Psoas muscle (tissue), 7 donors: ENCODE measurements at regions not wholly inside any gene's neighbourhood (a gene's known extent, or its start where the extent isn't known, plus 50 kb on each side); places are given as distances from the start of the nearest gene placed in this dataset.
A peak's percentile ranks its signal among the peaks of the same experiment; 100 is the strongest.

Experiments used
- ATAC-seq, 4 donors: fragments of 200-7000 bp; cut with Tn5 transposase; one replicate each; pipeline ENCODE4 v1.9.1; 2020; ENCODE audit warnings: moderate library complexity in 3 of 4, mild to moderate bottlenecking in 2 of 4
- DNase-seq, 2 donors: peaks; one replicate each; pipeline ENCODE4 v3.0.0-alpha.2; 2020
- H3K27ac ChIP-seq: fragments of 200-600 bp; one replicate; pipeline ENCODE4 v1.8.0; 2022
- H3K27me3 ChIP-seq, 3 donors: fragments of 200-600 bp in 1 of 3; one replicate each; pipeline versions ENCODE4 v1.6.1 to v1.8.0; 2013 to 2022; ENCODE audit warnings: low read length in 2 of 3, mild to moderate bottlenecking in 2 of 3, moderate library complexity in 1 of 3; ENCODE audit not compliant: insufficient read depth in 3 of 3
- H3K36me3 ChIP-seq, 2 donors: fragments of 200-600 bp in 1 of 2; one replicate each; pipeline versions ENCODE4 v1.6.1 to v1.8.0; 2013 to 2022; ENCODE audit warnings: low read depth in 1 of 2, mild to moderate bottlenecking in 1 of 2, moderate library complexity in 1 of 2; ENCODE audit not compliant: insufficient read depth in 1 of 2
- H3K4me1 ChIP-seq: fragments of 200-600 bp; one replicate; pipeline ENCODE4 v1.8.0; 2022
- H3K4me3 ChIP-seq: fragments of 200-600 bp; one replicate; pipeline ENCODE4 v1.8.0; 2022; ENCODE audit warnings: mild to moderate bottlenecking
- H3K9me3 ChIP-seq: fragments of 200-600 bp; one replicate; pipeline ENCODE4 v1.8.0; 2022
- CTCF ChIP-seq: fragments of 200-600 bp; IDR thresholded peaks from one replicate; pipeline ENCODE4 v1.8.0; 2022; ENCODE audit warnings: antibody characterized with exemption
- WGBS, 3 donors: extraction: QIAGEN DNeasy Blood & Tissue Kit; methylation state at CpG; one replicate each; pipeline versions ENCODE4 v1.1.6 to v1.1.7; 2013; 5-methylcytosine and 5-hydroxymethylcytosine counted together
- intact Hi-C, 2 donors: fragments of 100-400 bp; cut with DNase I; formaldehyde crosslinking; loops; one replicate each; pipeline versions ENCODE4 v1.11.0 to v1.14.2; 2022
- donor health status: healthy with polysubstance abuse.
- donor health status: DM: no; HTN: no; CAD: no; lungs with moderate emphysema.
- donor health status: Bipolar disorder and iron deficiency.
- donor health status: healthy.
- donor health status: DM: yes; HTN: yes; CAD: no.
- donor health status: DM: no; HTN: no; CAD: no.
- donor health status: DM: yes; HTN: yes; CAD: no.

- DNase-seq (peak in 1 of 2 donors; percentile 13), ATAC-seq (no peak)
- 37 to 51% (median 50%) methylated on average over 3 of the region's 3 CpGs for WGBS, 3 donors
- intact Hi-C loops = no loop called here
- Histone ChIP-seq H3K27ac (no peak overlapping the region), H3K27me3 (no peaks in the 10 kb centered on the region), H3K9me3 (no peaks in the 10 kb centered on the region), H3K4me3 (no peak overlapping the region), H3K4me1 (no peaks in the 10 kb centered on the region), H3K36me3 (no peaks in the 10 kb centered on the region)
- no peak for TF ChIP-seq CTCF
These were observed 315.8 kb downstream of the STIM2 start for GRCh38 chr4:27176400-27176799.

- Histone ChIP-seq H3K27ac (no peak overlapping the region), H3K9me3 (no peaks in the 10 kb centered on the region), H3K27me3 (no peaks in the 10 kb centered on the region), H3K4me3 (no peak overlapping the region), H3K4me1 (no peaks in the 10 kb centered on the region), H3K36me3 (no peaks in the 10 kb centered on the region)
- DNase-seq = no peak
- 44 to 85% (median 49%) methylated on average over 2 of the region's 2 CpGs for WGBS, 3 donors
- TF ChIP-seq CTCF = no peak
- intact Hi-C loops = no loop called here
- no peak for ATAC-seq
These were observed 316.2 kb downstream of the STIM2 start for GRCh38 chr4:27176881-27177280.

- no peaks in the 10 kb centered on the region for H3K4me1 ChIP-seq
- no peak overlapping the region for H3K4me3 ChIP-seq
- no peaks in the 10 kb centered on the region for H3K9me3 ChIP-seq
- intact Hi-C loops = no loop called here
- ATAC-seq (no peak), DNase-seq (no peak)
- TF ChIP-seq CTCF = no peak
- no peak overlapping the region for H3K27ac ChIP-seq
- no peaks in the 10 kb centered on the region for H3K36me3 ChIP-seq
- 7 to 32% (median 14%) methylated on average over 2 of the region's 2 CpGs for WGBS, 3 donors
- no peaks in the 10 kb centered on the region for H3K27me3 ChIP-seq
These were observed 317.4 kb downstream of the STIM2 start for GRCh38 chr4:27178061-27178460.

- Histone ChIP-seq H3K36me3 (no peaks in the 10 kb centered on the region), H3K4me1 (no peaks in the 10 kb centered on the region), H3K27ac (no peak overlapping the region), H3K27me3 (no peaks in the 10 kb centered on the region), H3K9me3 (no peaks in the 10 kb centered on the region), H3K4me3 (no peak overlapping the region)
- 13 to 16% (median 13%) methylated on average over 4 of the region's 4 CpGs for WGBS, 3 donors
- intact Hi-C loops = no loop called here
- TF ChIP-seq CTCF = no peak
- ATAC-seq (no peak), DNase-seq (no peak)
These were observed 321.1 kb downstream of the STIM2 start for GRCh38 chr4:27181693-27182092.

GRCh38 chr4:27182211-27182610, 321.6 kb downstream of the STIM2 start:
- TF ChIP-seq CTCF = no peak
- Histone ChIP-seq H3K36me3 (no peaks in the 10 kb centered on the region), H3K27ac (no peak overlapping the region), H3K9me3 (no peaks in the 10 kb centered on the region), H3K4me3 (no peak overlapping the region), H3K27me3 (no peaks in the 10 kb centered on the region), H3K4me1 (no peaks in the 10 kb centered on the region)
- 91 to 96% (median 92%) methylated on average over 2 of the region's 2 CpGs for WGBS, 3 donors
- intact Hi-C loops = no loop called here
- DNase-seq (no peak), ATAC-seq (no peak)
